ENCODE measurements at regions not wholly inside any gene's neighbourhood (a gene's known extent, or its start where the extent isn't known, plus 50 kb on each side); places are given as distances from the start of the nearest gene placed in this dataset.

GRCh38 chr1:115459161-115459560 is 121.1 kb upstream of the NGF start:
- H3K4me2 ChIP-seq, result no peak overlapping the region
- H2AFZ ChIP-seq (ENCODE audit: low read depth), result no peak overlapping the region
- CTCF ChIA-PET, result interaction anchor here (1.4 to 3.4 kb wide), 2 partner anchors 10 to 320 kb away, joined by 6 to 20 read pairs; no protein-coding TSS in a partner anchor
- H3K9me2 ChIP-seq, result no peaks in the 10 kb centered on the region
- H3K36me3 ChIP-seq (replicated peaks in 1 of 2; ENCODE audit: control insufficient read depth in 1 of 2, insufficient read depth in 2 of 2, low read length in 1 of 2), result no peaks in the 10 kb centered on the region
- H3K4me1 ChIP-seq (ENCODE audit: control insufficient read depth in 1 of 2, insufficient read depth in 2 of 2, low read depth in 1 of 2, low read length in 1 of 2), result peaks cover 3 to 21% of the 10 kb centered on the region in 2 experiments; a peak in 3 of 4 replicates
- WGBS (ENCODE audit: low lambda C conversion rate), result no CpG with 5 or more reads among the region's 3 CpGs
- DNase-seq, result no peak
- H3K9ac ChIP-seq, result no peak overlapping the region
- no peak for TF ChIP-seq ZBTB33 (IDR thresholded peaks at IDR 0.05; ENCODE audit: borderline replicate concordance, low read depth)
- no peak for TF ChIP-seq USF2 (IDR thresholded peaks at IDR 0.05; ENCODE audit: borderline replicate concordance, low read depth, low read length)
- no peak for TF ChIP-seq CHD2 (IDR thresholded peaks at IDR 0.05; ENCODE audit: low read length, partially characterized antibody)
- TF ChIP-seq FOXM1 (IDR thresholded peaks at IDR 0.05; ENCODE audit: low read depth), result no peak
- TF ChIP-seq NFIC (IDR thresholded peaks at IDR 0.05; ENCODE audit: borderline replicate concordance), result no peak
- no peak for TF ChIP-seq SIN3A (IDR thresholded peaks at IDR 0.05; ENCODE audit: borderline replicate concordance, low read depth, low read length)
- no peak for TF ChIP-seq MXI1 (IDR thresholded peaks at IDR 0.05; ENCODE audit: low read depth, low read length)
- TF ChIP-seq ELF1 (IDR thresholded peaks at IDR 0.05), result no peak
- POLR2A ChIA-PET, result no interaction called here
- H3K4me3 ChIP-seq (ENCODE audit: low read depth in 2 of 2, low read length in 1 of 2), result no peak overlapping the region
- no peak overlapping the region for H3K27ac ChIP-seq (ENCODE audit: low read depth in 2 of 2, low read length in 1 of 2)
- no peaks in the 10 kb centered on the region for H4K20me1 ChIP-seq (ENCODE audit: insufficient read depth)
- H3F3A ChIP-seq (replicated peaks; ENCODE audit: insufficient read depth), result no peaks in the 10 kb centered on the region
- no peaks in the 10 kb centered on the region for H3K9me3 ChIP-seq
- H3K79me2 ChIP-seq (ENCODE audit: insufficient read depth), result no peaks in the 10 kb centered on the region
- H3K27me3 ChIP-seq (ENCODE audit: insufficient read depth), result no peaks in the 10 kb centered on the region

GRCh38 chr1:115458426-115459114 is 120.5 kb upstream of the NGF start:
- Histone ChIP-seq H4K20me1 (ENCODE audit: insufficient read depth) (no peaks in the 10 kb centered on the region), H3K27me3 (ENCODE audit: insufficient read depth) (no peaks in the 10 kb centered on the region), H3K9me3 (no peaks in the 10 kb centered on the region), H2AFZ (ENCODE audit: low read depth) (no peak overlapping the region), H3K36me3 (replicated peaks in 1 of 2; ENCODE audit: control insufficient read depth in 1 of 2, insufficient read depth in 2 of 2, low read length in 1 of 2) (no peaks in the 10 kb centered on the region), H3K9ac (no peak overlapping the region), H3K4me1 (ENCODE audit: control insufficient read depth in 1 of 2, insufficient read depth in 2 of 2, low read depth in 1 of 2, low read length in 1 of 2) (peaks cover 3 to 21% of the 10 kb centered on the region in 2 experiments; a peak in 3 of 4 replicates), H3K9me2 (no peaks in the 10 kb centered on the region), H3K4me3 (ENCODE audit: low read depth in 2 of 2, low read length in 1 of 2) (no peak overlapping the region), H3F3A (replicated peaks; ENCODE audit: insufficient read depth) (no peaks in the 10 kb centered on the region), H3K27ac (ENCODE audit: low read depth in 2 of 2, low read length in 1 of 2) (no peak overlapping the region), H3K79me2 (ENCODE audit: insufficient read depth) (no peaks in the 10 kb centered on the region), H3K4me2 (no peak overlapping the region)
- ChIA-PET POLR2A (no interaction called here), CTCF (interaction anchor here (0.6 to 3.4 kb wide), 4 partner anchors 11 to 866 kb away, joined by 3 to 20 read pairs (median 9); no protein-coding TSS in a partner anchor)
- no peak for DNase-seq
- 90% methylated on average over 4 of the region's 7 CpGs for WGBS (ENCODE audit: low lambda C conversion rate)
- TF ChIP-seq EZH2phosphoT487 (IDR thresholded peaks at IDR 0.05; ENCODE audit: borderline replicate concordance, low read depth), result no peak
- TF ChIP-seq IRF3 (IDR thresholded peaks at IDR 0.05; ENCODE audit: low read depth, low read length), result no peak
- no peak for TF ChIP-seq RFX5 (IDR thresholded peaks at IDR 0.05; ENCODE audit: low read length)
- TF ChIP-seq JUND (IDR thresholded peaks at IDR 0.05), result no peak
- TF ChIP-seq TAF1 (IDR thresholded peaks at IDR 0.05; ENCODE audit: borderline replicate concordance, low read depth, low read length), result no peak
